Neural cell (in vitro differentiated cells): ENCODE measurements at regions not wholly inside any gene's neighbourhood (a gene's known extent, or its start where the extent isn't known, plus 50 kb on each side); places are given as distances from the start of the nearest gene placed in this dataset.

Source experiments
- H2AFZ ChIP-seq: fragments of 200-600, 300-800 bp; sonication (generic), shearing (Covaris generic); 2 replicates; pipeline ENCODE4 v1.6.0; 2014; ENCODE audit warnings: low read depth, mild to moderate bottlenecking, antibody characterized with exemption, low read length, moderate library complexity
- H3F3A ChIP-seq: fragments of 200-600 bp; shearing (Covaris generic); 2 replicates; pipeline ENCODE4 v1.6.1; 2016; ENCODE audit warnings: mild to moderate bottlenecking, moderate library complexity, mixed read lengths, antibody characterized with exemption, low read length; ENCODE audit not compliant: insufficient read depth, poor library complexity, severe bottlenecking
- H3K27ac ChIP-seq: fragments of 200-600, 300-800 bp; sonication (generic), shearing (Covaris generic); 2 replicates; pipeline ENCODE4 v1.5.1; 2014; ENCODE audit warnings: mild to moderate bottlenecking, low read length, moderate library complexity
- H3K27me3 ChIP-seq: fragments of 300-800, 200-600 bp; sonication (generic), shearing (Covaris generic); 2 replicates; pipeline ENCODE4 v1.6.0; 2014; ENCODE audit warnings: mild to moderate bottlenecking, low read depth, low read length, moderate library complexity; ENCODE audit not compliant: insufficient read depth
- H3K36me3 ChIP-seq: fragments of 300-800, 200-600 bp; sonication (generic), shearing (Covaris generic); 2 replicates; pipeline ENCODE4 v1.5.1; 2014; ENCODE audit warnings: mild to moderate bottlenecking, antibody characterized with exemption, low read length, moderate library complexity; ENCODE audit not compliant: insufficient read depth
- H3K4me2 ChIP-seq: fragments of 300-800, 200-600 bp; sonication (generic), shearing (Covaris generic); 2 replicates; pipeline ENCODE4 v1.6.0; 2014; ENCODE audit warnings: mild to moderate bottlenecking, low read length
- H3K4me3 ChIP-seq: fragments of 300-800, 200-600 bp; sonication (generic), shearing (Covaris generic); 2 replicates; pipeline ENCODE4 v1.5.1; 2014; ENCODE audit warnings: mild to moderate bottlenecking, low read length, moderate library complexity
- H3K79me2 ChIP-seq: fragments of 200-600 bp; shearing (Covaris generic); replicated peaks from 2 replicates; pipeline ENCODE4 v1.6.0; 2014; ENCODE audit warnings: mild to moderate bottlenecking, low read length, moderate library complexity; ENCODE audit not compliant: insufficient read depth
- H3K9ac ChIP-seq: fragments of 300-800, 200-600 bp; sonication (generic), shearing (Covaris generic); 2 replicates; pipeline ENCODE4 v1.6.1; 2016; ENCODE audit warnings: mild to moderate bottlenecking, low read length, mixed read lengths
- H3K9me2 ChIP-seq: fragments of 200-600 bp; shearing (Covaris generic); 2 replicates; pipeline ENCODE4 v1.6.1; 2016; ENCODE audit warnings: mild to moderate bottlenecking, low read length, mixed read lengths; ENCODE audit not compliant: insufficient read depth
- H3K9me3 ChIP-seq: fragments of 200-600, 300-800 bp; sonication (generic), shearing (Covaris generic); 2 replicates; pipeline ENCODE4 v1.6.1; 2016; ENCODE audit warnings: mild to moderate bottlenecking, mixed run types, low read length, moderate library complexity, mixed read lengths
- H4K20me1 ChIP-seq: fragments of 200-600 bp; shearing (Covaris generic); 2 replicates; pipeline ENCODE4 v1.6.1; 2016; ENCODE audit warnings: mild to moderate bottlenecking, mixed run types; ENCODE audit not compliant: insufficient read depth
- CTCF ChIP-seq: fragments of 450-650 bp; IDR thresholded peaks from 2 replicates; pipeline ENCODE4 v1.5.1; 2014; ENCODE audit warnings: antibody characterized with exemption, mild to moderate bottlenecking, moderate library complexity; ENCODE audit not compliant: poor library complexity, severe bottlenecking
- EP300 ChIP-seq: fragments of 450-650 bp; conservative IDR thresholded peaks from 2 replicates; pipeline ENCODE4 v1.6.1; 2014; ENCODE audit warnings: antibody characterized with exemption, mild to moderate bottlenecking, moderate library complexity; ENCODE audit not compliant: poor library complexity, severe bottlenecking
- EZH2 ChIP-seq: fragments of 200-600, 300-800 bp; shearing (Covaris generic), sonication (generic); IDR thresholded peaks from 2 replicates; pipeline ENCODE4 v1.6.1; 2014; ENCODE audit warnings: antibody characterized with exemption, low read length, borderline replicate concordance, mild to moderate bottlenecking; ENCODE audit not compliant: insufficient read depth, poor library complexity, severe bottlenecking
- MXI1 ChIP-seq: fragments of 450-650 bp; conservative IDR thresholded peaks from 2 replicates; pipeline ENCODE4 v1.6.1; 2014; ENCODE audit warnings: antibody characterized with exemption, mild to moderate bottlenecking; ENCODE audit not compliant: poor library complexity, severe bottlenecking
- POLR2AphosphoS5 ChIP-seq: IDR thresholded peaks from 2 replicates; pipeline ENCODE4 v1.6.1; 2012
- RAD21 ChIP-seq: fragments of 450-650 bp; conservative IDR thresholded peaks from 2 replicates; pipeline ENCODE4 v1.6.1; 2014; ENCODE audit warnings: antibody characterized with exemption, mild to moderate bottlenecking, moderate library complexity
- REST ChIP-seq: IDR thresholded peaks from 2 replicates; pipeline ENCODE4 v1.6.1; 2012; ENCODE audit warnings: borderline replicate concordance
- SMC3 ChIP-seq: fragments of 450-650 bp; conservative IDR thresholded peaks from 2 replicates; pipeline ENCODE4 v1.6.1; 2014; ENCODE audit warnings: antibody characterized with exemption, mild to moderate bottlenecking, moderate library complexity; ENCODE audit not compliant: poor library complexity
- TAF1 ChIP-seq: IDR thresholded peaks from 2 replicates; pipeline ENCODE4 v1.6.1; 2012; ENCODE audit warnings: low read depth

- no peaks in the 10 kb centered on the region for H3K79me2 ChIP-seq
- H3K36me3 ChIP-seq: no peaks in the 10 kb centered on the region
- H3K9ac ChIP-seq: no peak overlapping the region
- H3K4me3 ChIP-seq: no peak overlapping the region
- no peak overlapping the region for H2AFZ ChIP-seq
- H3K9me2 ChIP-seq: no peaks in the 10 kb centered on the region
- TF ChIP-seq POLR2AphosphoS5 (no peak), EP300 (no peak), RAD21 (no peak), CTCF (no peak), TAF1 (no peak)
- no peaks in the 10 kb centered on the region for H3K27me3 ChIP-seq
- no peaks in the 10 kb centered on the region for H4K20me1 ChIP-seq
- H3K9me3 ChIP-seq: no peaks in the 10 kb centered on the region
- H3K4me2 ChIP-seq: no peak overlapping the region
- no peaks in the 10 kb centered on the region for H3F3A ChIP-seq
- H3K27ac ChIP-seq: no peak overlapping the region
Measured at GRCh38 chr5:30524428-30524827, 669.1 kb upstream of the CDH6 start.

GRCh38 chr5:30523061-30523460 is 670.4 kb upstream of the CDH6 start:
- no peaks in the 10 kb centered on the region for H3K9me2 ChIP-seq
- no peak overlapping the region for H3K4me3 ChIP-seq
- no peak overlapping the region for H3K4me2 ChIP-seq
- no peaks in the 10 kb centered on the region for H4K20me1 ChIP-seq
- no peaks in the 10 kb centered on the region for H3K27me3 ChIP-seq
- TF ChIP-seq REST (no peak), MXI1 (no peak), TAF1 (no peak), RAD21 (no peak), EP300 (no peak), POLR2AphosphoS5 (no peak), CTCF (no peak), EZH2 (no peak), SMC3 (no peak)
- H2AFZ ChIP-seq: no peak overlapping the region
- H3K27ac ChIP-seq: no peak overlapping the region
- H3F3A ChIP-seq: no peaks in the 10 kb centered on the region
- no peaks in the 10 kb centered on the region for H3K36me3 ChIP-seq
- H3K9me3 ChIP-seq: no peaks in the 10 kb centered on the region
- no peak overlapping the region for H3K9ac ChIP-seq
- H3K79me2 ChIP-seq: no peaks in the 10 kb centered on the region
